ENCODE measurements at regions not wholly inside any gene's neighbourhood (a gene's known extent, or its start where the extent isn't known, plus 50 kb on each side); places are given as distances from the start of the nearest gene placed in this dataset.
A peak's percentile ranks its signal among the peaks of the same experiment; 100 is the strongest.

DNA sequence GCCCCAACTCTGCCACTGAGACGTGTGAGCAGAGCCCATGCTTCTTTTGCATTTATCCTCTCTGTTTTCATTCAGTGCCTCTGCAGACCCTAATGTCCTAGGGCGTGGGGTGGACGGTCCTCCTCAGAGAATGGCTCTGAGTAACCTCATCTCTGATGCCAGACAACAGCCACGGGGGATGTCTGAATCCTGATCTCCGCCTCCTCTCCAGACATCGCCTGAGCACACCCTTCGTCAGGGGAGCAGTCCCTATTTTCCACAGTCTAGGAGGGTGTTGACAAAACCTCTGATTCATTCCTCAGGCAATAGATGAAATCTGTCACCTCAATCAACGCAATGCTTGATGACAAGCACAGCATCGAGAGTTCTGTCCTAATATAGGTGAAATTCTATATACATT is 109.2 kb upstream of the DYRK2 start:
- no peak for DNase-seq

- no peak for DNase-seq
Observed at GRCh38 chr12:67539946-67540345, 108.6 kb upstream of the DYRK2 start.

- DNase-seq: no peak
Observed at GRCh38 chr12:67540920-67541624, 107.5 kb upstream of the DYRK2 start.

- DNase-seq: no peak
Observed at GRCh38 chr12:67541625-67541991, 106.9 kb upstream of the DYRK2 start.

GRCh38 chr12:67543021-67543770 is 105.3 kb upstream of the DYRK2 start:
- no peak for DNase-seq

DNA sequence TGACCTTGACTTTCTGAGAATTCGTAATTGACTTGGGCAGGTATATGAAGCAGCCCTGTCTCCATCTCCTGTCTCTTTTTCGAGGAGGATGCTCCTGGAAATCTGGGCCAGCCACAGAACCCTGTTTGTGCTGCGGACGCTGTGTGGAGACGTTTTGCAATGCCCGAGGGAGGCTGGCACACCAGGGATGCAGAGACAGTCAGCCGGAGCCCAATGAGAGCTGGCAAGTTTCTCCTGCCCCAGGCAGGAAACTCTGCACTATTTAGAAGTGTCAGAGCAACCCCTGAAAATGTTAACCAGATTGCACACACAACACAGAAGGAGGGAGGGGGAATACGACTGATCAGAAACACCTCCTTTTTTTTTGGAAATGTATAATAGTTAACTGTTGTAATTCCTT is 103.2 kb upstream of the DYRK2 start:
- no peak for DNase-seq

- no peak for DNase-seq
Observed at GRCh38 chr12:67546746-67547145, 101.8 kb upstream of the DYRK2 start.

DNA sequence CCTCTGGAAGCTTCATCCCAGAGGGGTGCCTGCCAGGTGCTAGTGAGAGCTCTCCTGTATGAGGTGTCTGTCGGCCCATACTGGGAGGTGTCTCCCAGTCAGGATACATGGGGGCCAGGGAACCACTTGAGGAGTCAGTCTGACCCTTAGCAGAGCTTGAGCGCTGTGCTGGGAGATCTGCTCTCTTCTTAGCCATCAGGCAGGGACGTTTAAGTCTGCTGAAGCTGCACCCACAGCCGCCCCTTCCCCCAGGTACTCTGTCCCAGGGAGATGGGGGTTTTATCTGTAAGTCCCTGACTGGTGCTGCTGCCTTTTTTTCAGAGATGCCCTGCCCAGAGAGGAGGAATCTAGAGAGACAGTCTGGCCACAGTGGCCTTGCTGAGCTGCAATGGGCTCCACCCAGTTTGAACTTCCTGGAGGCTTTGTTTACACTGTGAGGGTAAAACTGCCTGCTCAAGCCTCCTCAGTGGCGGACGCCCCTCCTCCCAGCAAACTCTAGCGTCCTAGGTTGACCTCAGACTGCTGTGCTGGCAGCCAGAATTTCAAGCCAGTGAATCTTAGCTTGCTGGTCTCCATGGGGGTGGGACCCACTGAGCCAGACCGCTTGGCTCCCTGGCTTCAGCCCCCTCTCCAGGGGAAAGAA is 93.3 kb upstream of the DYRK2 start:
- DNase-seq: peak; percentile 26

- no peak for DNase-seq
Observed at GRCh38 chr12:67558775-67559174, 89.8 kb upstream of the DYRK2 start.

DNA sequence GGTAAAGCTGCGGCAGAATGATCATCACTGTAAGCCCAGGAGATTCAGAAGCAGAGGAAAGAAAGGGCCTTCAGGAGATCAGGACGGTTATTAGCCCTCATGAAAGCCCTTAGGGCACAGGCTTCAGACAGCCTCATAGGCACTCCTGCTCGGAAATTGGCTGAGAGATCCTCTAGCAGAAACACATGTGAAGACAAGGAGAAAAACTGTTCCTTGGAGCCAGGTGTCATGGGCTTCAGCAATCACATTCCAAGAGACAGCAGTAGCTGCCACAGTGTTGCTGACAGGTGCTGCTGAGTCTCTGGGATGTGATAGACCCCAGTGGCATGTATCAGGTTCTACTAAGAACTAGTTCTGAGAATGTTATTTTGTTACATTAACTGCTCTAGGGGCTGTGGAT is 88.8 kb upstream of the DYRK2 start:
- DNase-seq: no peak

- no peak for DNase-seq
Observed at GRCh38 chr12:67562513-67563287, 85.8 kb upstream of the DYRK2 start.

DNA sequence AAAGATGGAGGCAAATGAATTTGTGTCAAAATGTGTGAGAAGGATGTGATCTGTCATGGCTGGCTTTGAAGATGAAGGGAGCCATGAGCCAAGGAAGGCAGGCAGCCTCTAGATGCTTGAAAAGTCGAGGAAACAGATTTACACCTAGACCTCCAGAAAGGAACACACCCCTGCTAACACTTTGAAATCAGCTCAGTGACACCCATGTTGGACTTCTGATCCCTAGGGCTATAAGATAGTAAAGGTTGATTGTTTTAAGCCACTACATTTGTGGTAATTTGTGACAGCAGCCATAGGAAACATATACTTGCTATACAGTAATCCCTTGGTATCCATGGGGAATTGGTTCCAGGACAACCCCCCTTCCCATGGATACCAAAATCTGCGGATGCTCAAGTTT is 80.5 kb upstream of the DYRK2 start:
- no peak for DNase-seq

- DNase-seq: no peak
Observed at GRCh38 chr12:67572492-67572891, 76.1 kb upstream of the DYRK2 start.

- no peak for DNase-seq
Observed at GRCh38 chr12:67573566-67573965, 75.0 kb upstream of the DYRK2 start.

DNA sequence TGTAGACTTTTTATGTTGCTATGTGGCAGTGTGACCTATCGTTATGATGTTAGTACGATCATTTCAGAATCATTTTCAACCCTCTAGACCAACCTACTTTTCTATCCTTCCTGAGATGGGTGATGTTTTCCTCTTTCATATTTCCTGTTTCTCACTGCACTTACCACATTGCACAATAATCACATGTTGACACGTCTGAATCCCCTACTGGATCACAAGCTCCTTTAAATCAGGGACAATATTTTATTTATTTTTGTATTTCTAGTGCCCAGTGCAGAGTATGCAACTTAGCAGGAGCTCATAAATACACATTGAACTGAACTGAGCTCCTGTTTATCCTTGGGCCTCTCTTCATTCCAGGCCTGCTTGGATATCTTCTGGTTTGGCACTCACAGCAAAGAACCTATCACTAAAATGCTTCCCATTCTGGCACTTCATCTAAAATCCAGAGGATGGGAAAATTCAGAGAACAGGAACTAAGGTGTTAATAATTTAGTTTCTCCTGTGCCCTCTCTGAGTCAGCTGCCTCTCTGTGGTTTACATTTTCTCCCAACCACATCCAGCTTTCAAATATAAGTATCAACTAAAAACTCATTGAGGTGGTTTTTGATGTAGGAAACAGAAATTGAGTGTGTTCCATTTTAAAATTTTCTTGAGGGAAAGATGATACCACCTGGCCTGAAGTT is 69.4 kb upstream of the DYRK2 start:
- DNase-seq: no peak

DNA sequence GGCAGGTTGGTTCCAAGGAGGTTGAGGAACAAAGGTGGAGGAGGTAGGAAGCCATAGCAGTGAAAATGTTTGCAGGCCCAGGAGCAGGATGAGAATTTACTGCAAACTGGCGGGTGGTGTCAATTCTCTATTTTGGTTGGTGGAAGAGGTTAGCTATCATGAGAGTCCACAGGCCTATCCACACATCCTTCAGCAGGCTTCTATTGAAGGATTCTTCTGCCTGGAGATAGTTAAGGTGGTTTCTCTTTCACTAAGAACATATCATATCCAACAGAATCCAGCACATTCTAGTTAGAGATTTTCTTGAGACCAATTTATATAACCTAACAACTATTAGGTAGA is 68.9 kb upstream of the DYRK2 start:
- no peak for DNase-seq

DNA sequence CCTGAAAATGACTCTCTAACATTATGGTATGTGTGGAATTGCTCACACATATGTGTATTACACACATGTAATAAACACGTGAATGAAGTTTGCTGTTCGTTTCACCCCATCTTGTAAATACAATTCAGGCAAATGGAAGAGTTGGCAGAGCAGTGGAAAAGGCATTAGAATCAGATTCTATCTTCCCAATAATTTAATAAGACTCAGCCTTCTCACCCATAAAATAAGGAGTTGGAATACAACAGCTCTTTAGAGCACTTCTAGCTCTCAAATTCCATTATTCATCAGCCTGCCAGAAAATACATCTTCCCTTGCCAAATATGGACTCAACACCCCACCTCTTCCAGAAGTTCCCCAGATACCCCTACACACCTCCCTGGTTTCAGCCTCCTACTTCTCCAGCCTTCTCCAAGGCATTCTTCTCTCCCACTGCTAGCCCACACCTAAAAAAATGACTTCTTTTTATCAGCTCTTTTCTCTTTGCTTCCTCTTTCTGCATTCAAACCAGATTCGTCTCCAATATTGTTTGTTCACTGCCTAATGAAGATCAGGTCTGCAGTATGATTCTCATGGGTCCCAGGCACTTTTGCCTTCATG is 66.2 kb upstream of the DYRK2 start:
- DNase-seq: no peak

- DNase-seq: no peak
Observed at GRCh38 chr12:67582844-67583243, 65.7 kb upstream of the DYRK2 start.

DNA sequence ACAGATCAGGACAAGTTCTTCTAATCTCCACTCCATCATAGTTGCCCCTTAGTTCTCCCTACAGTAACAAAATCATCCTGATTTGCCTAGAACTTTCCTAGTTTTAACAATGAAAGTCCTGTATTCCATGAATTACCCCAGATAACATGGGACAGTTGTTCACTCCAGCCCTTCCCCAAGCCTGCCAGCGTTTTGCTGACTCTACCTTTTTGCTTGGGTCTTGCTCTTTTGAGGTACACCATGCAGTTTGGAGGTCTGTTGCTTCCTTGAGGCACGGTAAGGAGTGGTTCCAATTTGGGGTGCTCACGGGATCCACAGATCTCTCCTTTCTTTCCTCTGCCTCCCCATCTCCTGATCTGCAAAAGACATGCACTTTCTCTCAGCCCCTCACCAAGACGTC is 61.6 kb upstream of the DYRK2 start:
- DNase-seq: no peak

GRCh38 chr12:67589078-67589477 is 59.5 kb upstream of the DYRK2 start:
- DNase-seq: no peak

GRCh38 chr12:67590149-67590790 is 58.3 kb upstream of the DYRK2 start:
- DNase-seq: no peak

All from femur (tissue), 1 donor.